HG02885 (cell line): ENCODE measurements at regions not wholly inside any gene's neighbourhood (a gene's known extent, or its start where the extent isn't known, plus 50 kb on each side); places are given as distances from the start of the nearest gene placed in this dataset.
"Not testable (repeated sequence)": the region's sequence is repeated elsewhere in the genome, so short reads cannot be mapped to it uniquely, and the experiment has no call there.

Experiments
- ATAC-seq: cut with Tn5 transposase; IDR thresholded peaks from one replicate; pipeline ENCODE4 v1.9.1; 2021; ENCODE audit warnings: mild to moderate bottlenecking; ENCODE audit not compliant: unreplicated experiment, poor library complexity

- no peak for ATAC-seq
Measured at GRCh38 chr21:17370916-17371315, 141.9 kb upstream of the CXADR start.

GRCh38 chr21:17371450-17371849 lies 141.4 kb upstream of the CXADR start:
- ATAC-seq = no peak

- no peak for ATAC-seq
Measured at GRCh38 chr21:17372200-17372599, 140.6 kb upstream of the CXADR start.

- ATAC-seq = no peak
Measured at GRCh38 chr21:17386498-17386897, 126.3 kb upstream of the CXADR start.

GRCh38 chr21:17387030-17387617 lies 125.7 kb upstream of the CXADR start:
- peak; percentile 79 for ATAC-seq

GRCh38 chr21:17388226-17388625 lies 124.6 kb upstream of the CXADR start:
- no peak for ATAC-seq

GRCh38 chr21:17389311-17389710 lies 123.5 kb upstream of the CXADR start:
- ATAC-seq = no peak

- no peak for ATAC-seq
Measured at GRCh38 chr21:17390569-17390968, 122.3 kb upstream of the CXADR start.

GRCh38 chr21:17391811-17392340 lies 121.0 kb upstream of the CXADR start:
- no peak for ATAC-seq

- ATAC-seq = no peak
Measured at GRCh38 chr21:17393413-17393812, 119.4 kb upstream of the CXADR start.

GRCh38 chr21:17396948-17397347 lies 115.9 kb upstream of the CXADR start:
- ATAC-seq = no peak

GRCh38 chr21:17397703-17398102 lies 115.1 kb upstream of the CXADR start:
- ATAC-seq = no peak

GRCh38 chr21:17398954-17399353 lies 113.9 kb upstream of the CXADR start:
- ATAC-seq = not testable (repeated sequence)

GRCh38 chr21:17402937-17403336 lies 109.9 kb upstream of the CXADR start:
- ATAC-seq = no peak

GRCh38 chr21:17406202-17406601 lies 106.6 kb upstream of the CXADR start:
- no peak for ATAC-seq

- ATAC-seq = no peak
Measured at GRCh38 chr21:17414766-17415165, 98.1 kb upstream of the CXADR start.

GRCh38 chr21:17416139-17416538 lies 96.7 kb upstream of the CXADR start:
- ATAC-seq = no peak

GRCh38 chr21:17422931-17423330 lies 89.9 kb upstream of the CXADR start:
- no peak for ATAC-seq

- no peak for ATAC-seq
Measured at GRCh38 chr21:17427157-17427556, 85.7 kb upstream of the CXADR start.

GRCh38 chr21:17427831-17428483 lies 84.9 kb upstream of the CXADR start:
- peak; percentile 95 for ATAC-seq

GRCh38 chr21:17428484-17428869 lies 84.4 kb upstream of the CXADR start:
- ATAC-seq = peak; percentile 71

- no peak for ATAC-seq
Measured at GRCh38 chr21:17428980-17429379, 83.9 kb upstream of the CXADR start.
